KMS-11 (cell line): ENCODE measurements at regions not wholly inside any gene's neighbourhood (a gene's known extent, or its start where the extent isn't known, plus 50 kb on each side); places are given as distances from the start of the nearest gene placed in this dataset.

Experiments
- H2AFZ ChIP-seq: fragments of 200-600 bp; sonication (generic); 2 replicates; pipeline ENCODE4 v1.6.1; 2016; ENCODE audit warnings: antibody characterized with exemption, mixed run types, low read depth
- H3K27ac ChIP-seq: fragments of 200-600 bp; sonication (generic); 2 replicates; pipeline ENCODE4 v1.6.1; 2016; ENCODE audit warnings: mild to moderate bottlenecking, mixed run types
- H3K27me3 ChIP-seq: fragments of 200-600 bp; sonication (generic); 2 replicates; pipeline ENCODE4 v1.6.1; 2017; ENCODE audit warnings: mild to moderate bottlenecking, low read depth, mixed run types, moderate library complexity; ENCODE audit not compliant: insufficient read depth
- H3K36me3 ChIP-seq: fragments of 200-600 bp; sonication (generic); 2 replicates; pipeline ENCODE4 v1.6.1; 2017; ENCODE audit warnings: mild to moderate bottlenecking, mixed run types; ENCODE audit not compliant: insufficient read depth
- H3K4me1 ChIP-seq: fragments of 200-600 bp; sonication (generic); 2 replicates; pipeline ENCODE4 v1.6.1; 2016; ENCODE audit warnings: mild to moderate bottlenecking, low read depth, mixed run types; ENCODE audit not compliant: poor library complexity, severe bottlenecking
- H3K4me2 ChIP-seq: fragments of 200-600 bp; sonication (generic); 2 replicates; pipeline ENCODE4 v1.7.0; 2016; ENCODE audit warnings: mild to moderate bottlenecking, mixed run types
- H3K4me3 ChIP-seq: fragments of 200-600 bp; sonication (generic); IDR thresholded peaks from 2 replicates; pipeline ENCODE4 v1.6.1; 2017; ENCODE audit warnings: low read depth, low read length, mixed read lengths; ENCODE audit not compliant: insufficient read depth
- H3K79me2 ChIP-seq: fragments of 200-600 bp; sonication (generic); 2 replicates; pipeline ENCODE4 v1.6.1; 2016; ENCODE audit warnings: low read depth, mixed run types; ENCODE audit not compliant: insufficient read depth
- H3K9ac ChIP-seq: fragments of 200-600 bp; sonication (generic); 2 replicates; pipeline ENCODE4 v1.6.1; 2016; ENCODE audit warnings: mild to moderate bottlenecking, mixed run types
- H4K20me1 ChIP-seq: fragments of 200-600 bp; sonication (generic); 2 replicates; pipeline ENCODE4 v1.6.1; 2016; ENCODE audit warnings: mild to moderate bottlenecking, mixed run types; ENCODE audit not compliant: insufficient read depth
- TF ChIP-seq, protein P1 (sequence below): fragments of 200-600 bp; sonication (generic); conservative IDR thresholded peaks from 2 replicates; pipeline ENCODE4 v1.6.1; 2017; ENCODE audit warnings: low read depth, mild to moderate bottlenecking, antibody characterized with exemption, low read length, moderate library complexity, mixed read lengths

DNA sequence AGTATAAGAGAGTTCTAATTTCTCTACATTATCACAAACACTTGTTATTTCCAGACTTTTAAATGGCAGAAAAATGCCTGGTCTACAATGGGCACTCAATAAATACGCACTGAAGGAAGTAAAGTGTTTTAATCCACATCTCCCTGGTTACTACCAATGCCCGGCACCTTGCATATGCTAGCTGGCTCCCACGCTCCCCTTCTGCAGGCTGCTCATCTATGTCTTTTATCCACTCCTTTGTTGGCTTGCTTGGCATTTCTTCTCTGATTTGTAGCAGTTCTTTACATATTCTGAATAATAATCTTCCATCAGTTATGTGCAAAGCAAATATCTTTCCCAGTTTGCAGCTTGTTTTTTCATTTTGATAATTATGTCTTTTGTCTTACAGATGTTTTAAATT is 74.6 kb upstream of the PRR23E start:
- Histone ChIP-seq H4K20me1 (no peaks in the 10 kb centered on the region), H3K9ac (no peak overlapping the region)
- TF ChIP-seq, protein P1, sequence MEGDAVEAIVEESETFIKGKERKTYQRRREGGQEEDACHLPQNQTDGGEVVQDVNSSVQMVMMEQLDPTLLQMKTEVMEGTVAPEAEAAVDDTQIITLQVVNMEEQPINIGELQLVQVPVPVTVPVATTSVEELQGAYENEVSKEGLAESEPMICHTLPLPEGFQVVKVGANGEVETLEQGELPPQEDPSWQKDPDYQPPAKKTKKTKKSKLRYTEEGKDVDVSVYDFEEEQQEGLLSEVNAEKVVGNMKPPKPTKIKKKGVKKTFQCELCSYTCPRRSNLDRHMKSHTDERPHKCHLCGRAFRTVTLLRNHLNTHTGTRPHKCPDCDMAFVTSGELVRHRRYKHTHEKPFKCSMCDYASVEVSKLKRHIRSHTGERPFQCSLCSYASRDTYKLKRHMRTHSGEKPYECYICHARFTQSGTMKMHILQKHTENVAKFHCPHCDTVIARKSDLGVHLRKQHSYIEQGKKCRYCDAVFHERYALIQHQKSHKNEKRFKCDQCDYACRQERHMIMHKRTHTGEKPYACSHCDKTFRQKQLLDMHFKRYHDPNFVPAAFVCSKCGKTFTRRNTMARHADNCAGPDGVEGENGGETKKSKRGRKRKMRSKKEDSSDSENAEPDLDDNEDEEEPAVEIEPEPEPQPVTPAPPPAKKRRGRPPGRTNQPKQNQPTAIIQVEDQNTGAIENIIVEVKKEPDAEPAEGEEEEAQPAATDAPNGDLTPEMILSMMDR: no peak

DNA sequence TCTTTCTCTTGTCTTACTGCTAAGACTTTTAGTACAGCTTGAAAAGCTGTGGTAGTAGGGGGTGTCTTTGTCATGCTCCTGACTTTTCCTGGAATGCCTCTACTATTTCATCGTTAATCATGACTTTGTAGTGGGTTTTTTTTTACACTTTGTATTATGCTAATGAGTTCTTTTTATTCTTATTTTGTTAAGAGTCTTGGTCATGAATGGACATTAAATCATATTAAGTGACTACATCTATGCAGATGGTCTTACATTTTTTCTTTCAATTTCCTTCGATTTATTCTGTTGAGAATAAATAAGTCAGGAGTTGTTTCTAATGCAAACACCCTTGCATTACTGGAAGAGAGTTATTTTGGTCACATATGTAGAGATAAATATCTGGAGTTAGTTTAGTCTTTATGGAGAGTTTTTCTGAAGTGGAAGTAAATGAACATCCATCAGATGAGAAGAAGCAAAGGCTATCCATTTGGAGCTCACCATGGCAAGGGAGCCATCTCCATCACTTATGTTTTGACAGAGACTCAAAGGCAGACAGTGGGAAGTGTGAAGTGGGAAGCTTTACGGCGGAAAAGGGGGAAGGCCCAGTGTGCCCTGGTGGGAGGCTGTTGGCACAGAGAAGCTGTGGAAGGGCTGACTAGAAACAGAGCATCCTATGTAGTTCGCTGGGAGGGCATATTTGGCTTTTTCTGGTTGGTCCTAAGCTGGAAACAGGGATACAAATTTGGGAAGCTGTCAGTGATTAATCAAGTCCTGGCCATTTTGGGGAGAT is 73.1 kb upstream of the PRR23E start:
- Histone ChIP-seq H3K9ac (no peak overlapping the region), H3K4me2 (no peak overlapping the region), H3K27ac (no peak overlapping the region), H3K4me1 (no peaks in the 10 kb centered on the region), H3K79me2 (no peaks in the 10 kb centered on the region), H3K4me3 (no peak overlapping the region), H4K20me1 (no peaks in the 10 kb centered on the region), H3K27me3 (no peaks in the 10 kb centered on the region), H2AFZ (no peak overlapping the region), H3K36me3 (no peaks in the 10 kb centered on the region)
- TF ChIP-seq, protein P1: no peak

More for the DNA sequence above, 74.6 kb upstream of the PRR23E start:
- H3K27ac ChIP-seq: no peak overlapping the region
- no peak overlapping the region for H3K4me3 ChIP-seq
- H3K27me3 ChIP-seq: no peaks in the 10 kb centered on the region
- H3K4me2 ChIP-seq: no peak overlapping the region
- no peaks in the 10 kb centered on the region for H3K36me3 ChIP-seq
- no peak overlapping the region for H2AFZ ChIP-seq
- no peaks in the 10 kb centered on the region for H3K79me2 ChIP-seq
- H3K4me1 ChIP-seq: no peaks in the 10 kb centered on the region

DNA sequence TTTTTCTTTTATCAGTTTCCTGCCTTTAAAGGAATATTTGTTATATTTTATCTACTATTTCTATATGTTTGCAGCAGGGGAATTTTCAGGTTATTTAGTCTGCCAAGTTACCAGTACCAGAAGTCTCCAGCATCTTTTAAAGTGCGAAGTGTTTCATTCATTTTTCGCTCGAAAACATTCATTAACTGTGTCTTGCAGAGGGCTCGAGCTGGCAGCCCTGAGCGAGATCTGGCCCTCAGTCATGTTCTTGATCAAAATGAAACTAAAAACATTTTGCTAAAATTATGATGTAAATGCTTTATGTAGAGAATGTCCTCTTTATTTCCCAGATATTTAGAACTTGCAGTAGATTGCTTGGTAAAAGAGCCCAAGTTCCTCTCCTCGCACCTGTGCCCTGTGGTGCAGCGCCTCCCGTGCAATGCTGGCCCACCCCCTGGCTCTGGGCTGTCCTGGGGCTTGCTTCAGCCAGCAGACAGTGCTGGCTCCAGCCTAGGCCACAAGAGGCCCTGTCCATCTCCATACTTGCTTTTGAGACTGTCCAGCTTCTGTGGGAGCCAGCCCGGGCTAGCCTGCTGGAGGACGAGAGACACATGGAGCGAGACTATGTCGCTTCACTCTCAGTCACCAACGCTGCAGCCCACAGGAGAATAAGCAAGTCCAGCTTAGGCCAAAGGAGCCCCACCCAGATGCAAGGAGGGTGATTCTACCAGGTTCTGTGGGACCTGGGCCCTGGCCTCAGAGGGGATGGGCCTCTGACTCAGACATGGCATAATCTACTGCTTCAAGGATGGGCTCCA is 71.9 kb upstream of the PRR23E start:
- no peaks in the 10 kb centered on the region for H4K20me1 ChIP-seq
- H3K9ac ChIP-seq: no peak overlapping the region
- H2AFZ ChIP-seq: no peak overlapping the region
- no peak overlapping the region for H3K27ac ChIP-seq
- H3K4me1 ChIP-seq: no peaks in the 10 kb centered on the region
- no peaks in the 10 kb centered on the region for H3K27me3 ChIP-seq
- H3K4me2 ChIP-seq: no peak overlapping the region
- H3K36me3 ChIP-seq: no peaks in the 10 kb centered on the region
- TF ChIP-seq, protein P1: no peak
- H3K79me2 ChIP-seq: no peaks in the 10 kb centered on the region
- H3K4me3 ChIP-seq: no peak overlapping the region

DNA sequence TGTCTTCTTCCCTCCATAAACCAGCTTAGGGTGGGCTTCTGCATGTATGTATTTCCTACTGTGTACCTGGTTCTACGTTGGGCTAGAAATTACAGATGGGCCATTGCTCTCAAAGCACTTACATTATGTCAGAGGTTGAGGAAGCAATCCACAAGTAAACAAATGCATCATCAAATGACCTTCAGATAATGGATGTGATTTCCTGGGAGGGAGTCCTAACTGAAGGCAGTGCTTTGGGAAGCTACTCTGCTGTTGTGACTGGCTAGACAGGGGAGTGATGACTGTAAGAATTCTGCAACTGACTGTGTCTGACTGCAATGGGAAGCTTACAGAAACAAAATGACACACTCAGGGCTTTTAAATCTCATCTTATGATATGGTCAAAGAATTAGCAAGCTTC is 71.0 kb upstream of the PRR23E start:
- Histone ChIP-seq H3K4me3 (no peak overlapping the region), H3K27me3 (no peaks in the 10 kb centered on the region), H4K20me1 (no peaks in the 10 kb centered on the region), H3K9ac (no peak overlapping the region), H3K36me3 (no peaks in the 10 kb centered on the region), H3K4me2 (no peak overlapping the region), H3K79me2 (no peaks in the 10 kb centered on the region), H2AFZ (no peak overlapping the region), H3K27ac (no peak overlapping the region), H3K4me1 (no peaks in the 10 kb centered on the region)
- TF ChIP-seq, protein P1: no peak
